ENCODE measurements at regions not wholly inside any gene's neighbourhood (a gene's known extent, or its start where the extent isn't known, plus 50 kb on each side); places are given as distances from the start of the nearest gene placed in this dataset.

DNA sequence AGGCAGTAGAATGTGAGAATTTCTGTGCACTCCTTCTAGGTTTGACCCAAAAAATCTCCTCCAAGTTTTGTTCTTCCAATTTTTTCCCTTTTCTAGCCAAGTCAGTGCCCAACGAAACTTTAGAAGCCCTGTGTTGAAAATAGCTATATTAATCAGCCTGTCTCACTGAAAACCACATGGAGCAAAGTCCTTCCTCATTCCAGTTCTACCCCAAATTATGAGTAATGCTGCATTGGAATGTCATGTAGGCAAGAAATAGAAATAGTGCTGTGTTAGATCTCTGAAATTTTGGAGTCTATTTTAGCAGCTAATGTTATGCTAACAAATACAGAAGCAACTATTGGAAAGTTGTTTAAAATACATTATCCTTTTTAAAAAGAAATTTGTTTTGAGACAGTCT lies 725.5 kb downstream of the TBC1D32 start:
- TF ChIP-seq, protein P1, sequence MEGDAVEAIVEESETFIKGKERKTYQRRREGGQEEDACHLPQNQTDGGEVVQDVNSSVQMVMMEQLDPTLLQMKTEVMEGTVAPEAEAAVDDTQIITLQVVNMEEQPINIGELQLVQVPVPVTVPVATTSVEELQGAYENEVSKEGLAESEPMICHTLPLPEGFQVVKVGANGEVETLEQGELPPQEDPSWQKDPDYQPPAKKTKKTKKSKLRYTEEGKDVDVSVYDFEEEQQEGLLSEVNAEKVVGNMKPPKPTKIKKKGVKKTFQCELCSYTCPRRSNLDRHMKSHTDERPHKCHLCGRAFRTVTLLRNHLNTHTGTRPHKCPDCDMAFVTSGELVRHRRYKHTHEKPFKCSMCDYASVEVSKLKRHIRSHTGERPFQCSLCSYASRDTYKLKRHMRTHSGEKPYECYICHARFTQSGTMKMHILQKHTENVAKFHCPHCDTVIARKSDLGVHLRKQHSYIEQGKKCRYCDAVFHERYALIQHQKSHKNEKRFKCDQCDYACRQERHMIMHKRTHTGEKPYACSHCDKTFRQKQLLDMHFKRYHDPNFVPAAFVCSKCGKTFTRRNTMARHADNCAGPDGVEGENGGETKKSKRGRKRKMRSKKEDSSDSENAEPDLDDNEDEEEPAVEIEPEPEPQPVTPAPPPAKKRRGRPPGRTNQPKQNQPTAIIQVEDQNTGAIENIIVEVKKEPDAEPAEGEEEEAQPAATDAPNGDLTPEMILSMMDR (IDR thresholded peaks at IDR 0.05; ENCODE audit: unreplicated experiment) = no peak
- peak overlapping the region; percentile 21 for H3K27ac Mint-ChIP-seq (ENCODE audit: unreplicated experiment)
- no peaks in the 10 kb centered on the region for H3K4me1 Mint-ChIP-seq (ENCODE audit: low read depth, unreplicated experiment)
- BruUV-seq (replicated peaks) = no TSS peak
- H3K27me3 Mint-ChIP-seq (ENCODE audit: unreplicated experiment) = no peaks in the 10 kb centered on the region
- H3K36me3 Mint-ChIP-seq (ENCODE audit: insufficient read depth, unreplicated experiment) = no peaks in the 10 kb centered on the region
- no peak for DNase-seq
- no peaks in the 10 kb centered on the region for H3K9me3 Mint-ChIP-seq (ENCODE audit: low read depth, unreplicated experiment)
- H3K4me3 Mint-ChIP-seq (ENCODE audit: low read depth, unreplicated experiment) = no peak overlapping the region
- CTCF ChIA-PET = no interaction called here
- intact Hi-C loops (cut with micrococcal nuclease; ENCODE audit: unreplicated experiment) = no loop called here

DNA sequence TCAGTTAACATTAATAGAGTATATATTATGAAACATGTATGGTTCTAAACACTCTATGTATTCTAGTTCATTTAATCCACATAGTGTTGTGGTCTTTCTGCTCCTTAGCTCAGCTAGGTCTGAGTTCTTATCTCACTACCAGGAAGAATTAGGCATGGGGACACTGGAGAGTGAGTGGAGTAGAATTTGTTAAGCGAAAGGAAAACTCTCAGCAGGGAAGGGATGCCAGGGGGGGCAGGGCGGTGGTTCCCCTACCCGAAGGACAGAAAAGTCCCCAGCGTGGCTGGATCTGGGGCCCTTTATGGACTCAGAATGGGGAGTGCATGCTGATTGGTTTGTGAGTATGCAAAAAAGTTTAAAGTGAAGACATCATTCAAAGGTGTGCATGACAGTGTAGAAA lies 727.5 kb downstream of the TBC1D32 start:
- no peaks in the 10 kb centered on the region for H3K4me1 Mint-ChIP-seq (ENCODE audit: low read depth, unreplicated experiment)
- CTCF ChIA-PET = no interaction called here
- H3K27ac Mint-ChIP-seq (ENCODE audit: unreplicated experiment) = no peak overlapping the region
- no TSS peak for BruUV-seq (replicated peaks)
- DNase-seq = no peak
- intact Hi-C loops (cut with micrococcal nuclease; ENCODE audit: unreplicated experiment) = no loop called here
- TF ChIP-seq, protein P1 (IDR thresholded peaks at IDR 0.05; ENCODE audit: unreplicated experiment) = no peak
- no peaks in the 10 kb centered on the region for H3K36me3 Mint-ChIP-seq (ENCODE audit: insufficient read depth, unreplicated experiment)
- no peaks in the 10 kb centered on the region for H3K27me3 Mint-ChIP-seq (ENCODE audit: unreplicated experiment)
- no peaks in the 10 kb centered on the region for H3K9me3 Mint-ChIP-seq (ENCODE audit: low read depth, unreplicated experiment)
- no peak overlapping the region for H3K4me3 Mint-ChIP-seq (ENCODE audit: low read depth, unreplicated experiment)

DNA sequence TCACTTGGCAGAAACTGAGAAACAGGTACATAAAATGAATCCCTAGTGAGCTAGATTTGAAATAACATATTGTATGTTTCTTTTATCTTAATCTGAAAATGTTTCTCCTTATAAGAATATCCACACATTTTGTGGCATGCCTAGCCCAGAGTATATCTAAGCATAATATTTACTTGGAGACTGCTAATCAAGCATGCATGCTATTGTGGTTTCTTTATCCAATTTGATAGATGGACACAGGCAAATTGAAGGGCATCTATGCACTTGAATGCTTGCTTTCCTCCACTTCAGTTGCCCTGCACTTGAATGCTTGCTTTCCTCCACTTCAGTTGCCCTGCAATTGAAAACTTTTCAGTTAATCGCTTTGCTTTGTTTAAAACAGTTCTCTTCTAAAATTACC lies 729.8 kb downstream of the TBC1D32 start:
- H3K27ac Mint-ChIP-seq (ENCODE audit: unreplicated experiment) = no peak overlapping the region
- intact Hi-C loops (cut with micrococcal nuclease; ENCODE audit: unreplicated experiment) = no loop called here

DNA sequence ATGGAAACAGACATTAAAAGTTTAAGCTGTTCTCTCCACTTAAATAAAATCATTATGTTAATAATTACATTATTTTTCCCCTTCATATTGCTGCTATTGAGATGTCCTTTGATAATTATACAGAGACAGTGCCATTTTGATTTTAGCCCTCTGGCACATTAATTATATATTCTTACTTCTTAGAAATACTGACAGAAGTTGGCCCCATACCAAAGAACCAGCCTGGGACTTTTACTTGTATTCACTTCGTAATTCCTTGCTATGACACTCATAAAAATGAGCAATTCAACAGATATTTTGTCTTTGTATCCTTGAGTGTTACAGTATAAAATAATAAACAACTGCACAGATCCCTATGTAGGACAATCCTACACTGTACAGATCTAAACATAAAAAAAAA lies 743.7 kb downstream of the TBC1D32 start:
- no peaks in the 10 kb centered on the region for H3K4me1 Mint-ChIP-seq (ENCODE audit: low read depth, unreplicated experiment)
- TF ChIP-seq, protein P1 (IDR thresholded peaks at IDR 0.05; ENCODE audit: unreplicated experiment) = no peak
- no peak overlapping the region for H3K27ac Mint-ChIP-seq (ENCODE audit: unreplicated experiment)
- peaks cover 2% of the 10 kb centered on the region for H3K9me3 Mint-ChIP-seq (ENCODE audit: low read depth, unreplicated experiment)
- DNase-seq = no peak
- CTCF ChIA-PET = no interaction called here
- no peaks in the 10 kb centered on the region for H3K36me3 Mint-ChIP-seq (ENCODE audit: insufficient read depth, unreplicated experiment)
- intact Hi-C loops (cut with micrococcal nuclease; ENCODE audit: unreplicated experiment) = no loop called here
- H3K27me3 Mint-ChIP-seq (ENCODE audit: unreplicated experiment) = no peaks in the 10 kb centered on the region
- no peak overlapping the region for H3K4me3 Mint-ChIP-seq (ENCODE audit: low read depth, unreplicated experiment)
- BruUV-seq (replicated peaks) = no TSS peak

More for the DNA sequence above, 729.8 kb downstream of the TBC1D32 start:
- Mint-ChIP-seq H3K27me3 (ENCODE audit: unreplicated experiment) (no peaks in the 10 kb centered on the region), H3K36me3 (ENCODE audit: insufficient read depth, unreplicated experiment) (no peaks in the 10 kb centered on the region), H3K4me3 (ENCODE audit: low read depth, unreplicated experiment) (no peak overlapping the region), H3K9me3 (ENCODE audit: low read depth, unreplicated experiment) (no peaks in the 10 kb centered on the region), H3K4me1 (ENCODE audit: low read depth, unreplicated experiment) (no peaks in the 10 kb centered on the region)
- no TSS peak for BruUV-seq (replicated peaks)
- DNase-seq = no peak
- CTCF ChIA-PET = no interaction called here
- TF ChIP-seq, protein P1 (IDR thresholded peaks at IDR 0.05; ENCODE audit: unreplicated experiment) = no peak

- no peak for DNase-seq
- Mint-ChIP-seq H3K27me3 (ENCODE audit: unreplicated experiment) (no peaks in the 10 kb centered on the region), H3K27ac (ENCODE audit: unreplicated experiment) (no peak overlapping the region), H3K4me1 (ENCODE audit: low read depth, unreplicated experiment) (no peaks in the 10 kb centered on the region), H3K9me3 (ENCODE audit: low read depth, unreplicated experiment) (peaks cover 2% of the 10 kb centered on the region), H3K4me3 (ENCODE audit: low read depth, unreplicated experiment) (no peak overlapping the region), H3K36me3 (ENCODE audit: insufficient read depth, unreplicated experiment) (no peaks in the 10 kb centered on the region)
- intact Hi-C loops (cut with micrococcal nuclease; ENCODE audit: unreplicated experiment) = no loop called here
- CTCF ChIA-PET = no interaction called here
- BruUV-seq (replicated peaks) = no TSS peak
- TF ChIP-seq, protein P1 (IDR thresholded peaks at IDR 0.05; ENCODE audit: unreplicated experiment) = no peak
Observed at GRCh38 chr6:120588424-120588823, 745.9 kb downstream of the TBC1D32 start.

All from Calu3 (cell line).